T-cell (primary cell): ENCODE measurements at regions not wholly inside any gene's neighbourhood (a gene's known extent, or its start where the extent isn't known, plus 50 kb on each side); places are given as distances from the start of the nearest gene placed in this dataset.

Source experiments
- ATAC-seq, 4 experiments: fragments of 200-7000 bp in 3 of 4; fragments of 150-1000 bp in 1 of 4; cut with Tn5 transposase; replicated peaks in 1 of 4; 1 replicate in 3 of 4; 2 replicates in 1 of 4; pipeline ENCODE4 v1.10.0; 2021; ENCODE audit warnings: moderate library complexity in 3 of 4, mild to moderate bottlenecking in 2 of 4, moderate number of reproducible peaks in 1 of 4
- CTCF ChIA-PET, 2 donors: fragments of 300-600 bp; sonication (Branson Sonifier 250); formaldehyde crosslinking; loops; one replicate each; lab custom pipeline; 2022; ENCODE audit warnings: antibody characterized with exemption in 2 of 2; lab: Charles Lee
- POLR2A ChIA-PET, 2 donors: fragments of 300-600 bp; sonication (Branson Sonifier 250); formaldehyde crosslinking; loops; one replicate each; lab custom pipeline; 2022; ENCODE audit warnings: antibody characterized with exemption in 2 of 2; lab: Charles Lee
- DNase-seq, 35 experiments: peaks; one replicate each; pipeline versions ENCODE4 v3.0.0 to v3.0.0-alpha.2; 2013 to 2023
- H3K27ac ChIP-seq: one replicate; pipeline ENCODE4 v1.5.1; 2013; ENCODE audit warnings: low read length
- H3K27me3 ChIP-seq, 2 experiments: replicated peaks in 1 of 2; 1 replicate in 1 of 2; 2 replicates in 1 of 2; pipeline versions ENCODE4 v1.6.1 to v1.7.0; 2013; ENCODE audit warnings: low read length in 1 of 2, mixed read lengths in 1 of 2; ENCODE audit not compliant: control insufficient read depth in 2 of 2, insufficient read depth in 2 of 2; ENCODE audit errors: extremely low read depth in 1 of 2
- H3K36me3 ChIP-seq, 2 donors: 1 replicate in 1 of 2; 2 replicates in 1 of 2; pipeline versions ENCODE4 v1.6.1 to v1.7.0; 2013; ENCODE audit warnings: low read length in 1 of 2; ENCODE audit not compliant: control insufficient read depth in 2 of 2, insufficient read depth in 1 of 2; ENCODE audit errors: extremely low read depth in 1 of 2
- H3K4me1 ChIP-seq, 2 experiments: 1 replicate in 1 of 2; 2 replicates in 1 of 2; pipeline versions ENCODE4 v1.6.1 to v1.7.0; 2013; ENCODE audit warnings: low read length in 2 of 2, mixed read lengths in 1 of 2; ENCODE audit not compliant: insufficient read depth in 2 of 2, control insufficient read depth in 1 of 2; ENCODE audit errors: extremely low read depth in 1 of 2
- H3K4me3 ChIP-seq, 2 donors: 1 replicate in 1 of 2; 2 replicates in 1 of 2; pipeline versions ENCODE4 v1.5.1 to v1.7.0; 2013; ENCODE audit warnings: mild to moderate bottlenecking in 2 of 2, low read length in 1 of 2, moderate library complexity in 1 of 2; ENCODE audit not compliant: control insufficient read depth in 1 of 2; ENCODE audit errors: extremely low read depth in 1 of 2
- H3K9me3 ChIP-seq: 2 replicates; pipeline ENCODE4 v1.7.0; 2013
- H3K27ac Mint-ChIP-seq, 2 donors: one replicate each; pipeline ENCODE4 v1.8.0; 2020 to 2021; ENCODE audit warnings: mild to moderate bottlenecking in 2 of 2, mixed read lengths in 2 of 2
- H3K27me3 Mint-ChIP-seq, 2 donors: one replicate each; pipeline ENCODE4 v1.8.0; 2021 to 2022; ENCODE audit warnings: mixed read lengths in 2 of 2
- H3K36me3 Mint-ChIP-seq: one replicate; pipeline ENCODE4 v1.8.0; 2021; ENCODE audit warnings: mixed read lengths
- H3K4me1 Mint-ChIP-seq, 3 donors: one replicate each; pipeline ENCODE4 v1.8.0; 2020 to 2022; ENCODE audit warnings: mixed read lengths in 3 of 3, mild to moderate bottlenecking in 1 of 3
- H3K4me3 Mint-ChIP-seq, 3 donors: one replicate each; pipeline ENCODE4 v1.8.0; 2020 to 2022; ENCODE audit warnings: mild to moderate bottlenecking in 3 of 3, mixed read lengths in 3 of 3, moderate library complexity in 3 of 3
- H3K9me3 Mint-ChIP-seq, 3 donors: one replicate each; pipeline ENCODE4 v1.8.0; 2020 to 2022; ENCODE audit warnings: mixed read lengths in 3 of 3
- WGBS: methylation state at CpG from one replicate; pipeline ENCODE4 v1.1.5; 2013; ENCODE audit warnings: missing lambda C conversion rate; ENCODE audit not compliant: insufficient coverage; 5-methylcytosine and 5-hydroxymethylcytosine counted together

- no peaks in the 10 kb centered on the region for H3K27me3 Mint-ChIP-seq
- H3K27ac Mint-ChIP-seq = no peak overlapping the region
- H3K9me3 Mint-ChIP-seq = peaks cover 4 to 8% (median 4%) of the 10 kb centered on the region in 3 donors
- no peak overlapping the region for H3K4me3 Mint-ChIP-seq
- ATAC-seq (no peak), DNase-seq (no peak)
- Histone ChIP-seq H3K27me3 (no peaks in the 10 kb centered on the region), H3K9me3 (no peaks in the 10 kb centered on the region), H3K4me3 (no peak overlapping the region), H3K27ac (no peak overlapping the region), H3K36me3 (no peaks in the 10 kb centered on the region), H3K4me1 (no peaks in the 10 kb centered on the region)
- no CpG with 5 or more reads among the region's 2 CpGs for WGBS
- H3K36me3 Mint-ChIP-seq = no peaks in the 10 kb centered on the region
- POLR2A ChIA-PET = no interaction called here
- CTCF ChIA-PET = no interaction called here
- H3K4me1 Mint-ChIP-seq = no peaks in the 10 kb centered on the region
Measured at GRCh38 chr21:27582246-27582947, 615.5 kb upstream of the ADAMTS5 start.

GRCh38 chr21:27581168-27581567 lies 614.3 kb upstream of the ADAMTS5 start:
- Mint-ChIP-seq H3K4me1 (no peaks in the 10 kb centered on the region), H3K36me3 (no peaks in the 10 kb centered on the region), H3K4me3 (no peak overlapping the region), H3K27ac (no peak overlapping the region), H3K27me3 (no peaks in the 10 kb centered on the region), H3K9me3 (peaks cover 4 to 8% (median 4%) of the 10 kb centered on the region in 3 donors)
- Histone ChIP-seq H3K4me3 (no peak overlapping the region), H3K4me1 (no peaks in the 10 kb centered on the region), H3K27ac (no peak overlapping the region), H3K9me3 (no peaks in the 10 kb centered on the region), H3K27me3 (no peaks in the 10 kb centered on the region), H3K36me3 (no peaks in the 10 kb centered on the region)
- DNase-seq (no peak), ATAC-seq (no peak)
- no CpG with 5 or more reads among the region's 4 CpGs for WGBS
- ChIA-PET CTCF (no interaction called here), POLR2A (no interaction called here)

- Mint-ChIP-seq H3K4me1 (no peaks in the 10 kb centered on the region), H3K27ac (no peak overlapping the region), H3K9me3 (peaks cover 4 to 8% (median 4%) of the 10 kb centered on the region in 3 donors), H3K27me3 (no peaks in the 10 kb centered on the region), H3K36me3 (no peaks in the 10 kb centered on the region), H3K4me3 (no peak overlapping the region)
- no peak for ATAC-seq
- H3K27ac ChIP-seq = no peak overlapping the region
- no peaks in the 10 kb centered on the region for H3K27me3 ChIP-seq
- H3K4me1 ChIP-seq = no peaks in the 10 kb centered on the region
- ChIA-PET POLR2A (no interaction called here), CTCF (no interaction called here)
- H3K36me3 ChIP-seq = no peaks in the 10 kb centered on the region
- no peak overlapping the region for H3K4me3 ChIP-seq
- no CpG with 5 or more reads among the region's 1 CpG for WGBS
- DNase-seq = no peak
- no peaks in the 10 kb centered on the region for H3K9me3 ChIP-seq
Measured at GRCh38 chr21:27580276-27580675, 613.4 kb upstream of the ADAMTS5 start.

GRCh38 chr21:27578741-27579265 lies 611.9 kb upstream of the ADAMTS5 start:
- Histone ChIP-seq H3K27ac (no peak overlapping the region), H3K9me3 (no peaks in the 10 kb centered on the region), H3K4me3 (no peak overlapping the region), H3K27me3 (no peaks in the 10 kb centered on the region), H3K4me1 (no peaks in the 10 kb centered on the region), H3K36me3 (no peaks in the 10 kb centered on the region)
- WGBS = 100% methylated on average over 1 of the region's 6 CpGs
- Mint-ChIP-seq H3K9me3 (peaks cover 0 to 9% (median 4%) of the 10 kb centered on the region in 3 donors), H3K27me3 (no peaks in the 10 kb centered on the region), H3K36me3 (no peaks in the 10 kb centered on the region), H3K4me1 (no peaks in the 10 kb centered on the region), H3K27ac (no peak overlapping the region), H3K4me3 (no peak overlapping the region)
- DNase-seq (no peak), ATAC-seq (no peak)
- CTCF ChIA-PET = no interaction called here
- POLR2A ChIA-PET = no interaction called here

GRCh38 chr21:27572696-27573095 lies 605.8 kb upstream of the ADAMTS5 start:
- no peak overlapping the region for H3K4me3 ChIP-seq
- no peak overlapping the region for H3K27ac ChIP-seq
- H3K4me1 Mint-ChIP-seq = no peaks in the 10 kb centered on the region
- no peak overlapping the region for H3K4me3 Mint-ChIP-seq
- peaks cover 0 to 9% (median 0%) of the 10 kb centered on the region in 3 donors for H3K9me3 Mint-ChIP-seq
- WGBS = no CpG with 5 or more reads among the region's 2 CpGs
- POLR2A ChIA-PET = no interaction called here
- DNase-seq (no peak), ATAC-seq (no peak)
- CTCF ChIA-PET = no interaction called here
- no peaks in the 10 kb centered on the region for H3K36me3 Mint-ChIP-seq
- no peaks in the 10 kb centered on the region for H3K27me3 Mint-ChIP-seq
- no peaks in the 10 kb centered on the region for H3K9me3 ChIP-seq
- no peaks in the 10 kb centered on the region for H3K36me3 ChIP-seq
- no peaks in the 10 kb centered on the region for H3K4me1 ChIP-seq
- H3K27me3 ChIP-seq = no peaks in the 10 kb centered on the region
- no peak overlapping the region for H3K27ac Mint-ChIP-seq

- CTCF ChIA-PET = interaction anchor here in 1 of 2 donors (0.7 kb wide), 1 partner anchor 12 kb away, joined by 3 read pairs; no protein-coding TSS in a partner anchor
- ATAC-seq (no peak), DNase-seq (no peak)
- POLR2A ChIA-PET = no interaction called here
- no peak overlapping the region for H3K4me3 Mint-ChIP-seq
- Histone ChIP-seq H3K27me3 (no peaks in the 10 kb centered on the region), H3K9me3 (no peaks in the 10 kb centered on the region), H3K4me3 (no peak overlapping the region), H3K36me3 (no peaks in the 10 kb centered on the region), H3K27ac (no peak overlapping the region), H3K4me1 (no peaks in the 10 kb centered on the region)
- H3K4me1 Mint-ChIP-seq = no peaks in the 10 kb centered on the region
- no peaks in the 10 kb centered on the region for H3K36me3 Mint-ChIP-seq
- H3K9me3 Mint-ChIP-seq = peaks cover 0 to 9% (median 0%) of the 10 kb centered on the region in 3 donors
- H3K27me3 Mint-ChIP-seq = no peaks in the 10 kb centered on the region
- H3K27ac Mint-ChIP-seq = no peak overlapping the region
Measured at GRCh38 chr21:27571706-27572105, 604.8 kb upstream of the ADAMTS5 start.
